Common myeloid progenitor, CD34-positive (primary cell): ENCODE measurements at regions not wholly inside any gene's neighbourhood (a gene's known extent, or its start where the extent isn't known, plus 50 kb on each side); places are given as distances from the start of the nearest gene placed in this dataset.

Experiments
- CTCF ChIA-PET: fragments of 350-600 bp; sonication (Branson Sonifier 250); formaldehyde crosslinking; loops from one replicate; lab custom pipeline; 2021; ENCODE audit warnings: antibody characterized with exemption; lab: Charles Lee
- POLR2A ChIA-PET: fragments of 350-600 bp; sonication (Branson Sonifier 250); formaldehyde crosslinking; loops from one replicate; lab custom pipeline; 2021; ENCODE audit warnings: antibody characterized with exemption; lab: Charles Lee
- DNase-seq, 3 donors: peaks; one replicate each; pipeline versions ENCODE4 v3.0.0 to v3.0.0-alpha.2; 2013
- H3K27ac ChIP-seq, 2 experiments: 1 replicate in 1 of 2; 2 replicates in 1 of 2; pipeline ENCODE4 v1.7.0; 2013; ENCODE audit warnings: inconsistent platforms in 2 of 2, low read length in 2 of 2, mild to moderate bottlenecking in 2 of 2, low read depth in 1 of 2, moderate library complexity in 1 of 2; ENCODE audit not compliant: severe bottlenecking in 2 of 2, insufficient read depth in 1 of 2, poor library complexity in 1 of 2
- H3K27me3 ChIP-seq, 5 experiments: replicated peaks in 2 of 5; 1 replicate in 3 of 5; 2 replicates in 2 of 5; pipeline versions ENCODE4 v1.6.1 to v1.7.0; 2013; ENCODE audit warnings: low read length in 4 of 5, mild to moderate bottlenecking in 2 of 5, moderate library complexity in 2 of 5, inconsistent platforms in 1 of 5; ENCODE audit not compliant: insufficient read depth in 5 of 5, control insufficient read depth in 4 of 5
- H3K36me3 ChIP-seq, 4 experiments: 1 replicate in 2 of 4; 2 replicates in 2 of 4; pipeline versions ENCODE4 v1.6.1 to v1.7.0; 2013; ENCODE audit warnings: low read length in 3 of 4, control low read depth in 1 of 4, mild to moderate bottlenecking in 1 of 4; ENCODE audit not compliant: control insufficient read depth in 4 of 4, insufficient read depth in 4 of 4
- H3K4me1 ChIP-seq, 4 experiments: 1 replicate in 3 of 4; 2 replicates in 1 of 4; pipeline versions ENCODE4 v1.6.1 to v1.7.1; 2013; ENCODE audit warnings: low read length in 3 of 4, mild to moderate bottlenecking in 3 of 4, control low read depth in 1 of 4, inconsistent platforms in 1 of 4, moderate library complexity in 1 of 4; ENCODE audit not compliant: control insufficient read depth in 4 of 4, insufficient read depth in 4 of 4; ENCODE audit errors: control extremely low read depth in 1 of 4
- H3K4me3 ChIP-seq, 7 experiments: 1 replicate in 4 of 7; 2 replicates in 3 of 7; pipeline versions ENCODE4 v1.5.1 to v1.7.0; 2013; ENCODE audit warnings: mild to moderate bottlenecking in 7 of 7, low read length in 6 of 7, moderate library complexity in 6 of 7, inconsistent platforms in 2 of 7, low read depth in 2 of 7, control low read depth in 1 of 7; ENCODE audit not compliant: insufficient read depth in 4 of 7, control insufficient read depth in 1 of 7; ENCODE audit errors: extremely low read depth in 1 of 7
- H3K9me3 ChIP-seq, 5 experiments: 1 replicate in 4 of 5; 2 replicates in 1 of 5; pipeline versions ENCODE4 v1.6.1 to v1.7.1; 2013; ENCODE audit warnings: low read length in 4 of 5, mild to moderate bottlenecking in 2 of 5, inconsistent platforms in 1 of 5, low read depth in 1 of 5, moderate library complexity in 1 of 5; ENCODE audit not compliant: control insufficient read depth in 4 of 5, insufficient read depth in 2 of 5; ENCODE audit errors: control extremely low read depth in 1 of 5
- WGBS: methylation state at CpG from one replicate; pipeline ENCODE4 v1.1.5; 2013; ENCODE audit not compliant: insufficient coverage; 5-methylcytosine and 5-hydroxymethylcytosine counted together

DNA sequence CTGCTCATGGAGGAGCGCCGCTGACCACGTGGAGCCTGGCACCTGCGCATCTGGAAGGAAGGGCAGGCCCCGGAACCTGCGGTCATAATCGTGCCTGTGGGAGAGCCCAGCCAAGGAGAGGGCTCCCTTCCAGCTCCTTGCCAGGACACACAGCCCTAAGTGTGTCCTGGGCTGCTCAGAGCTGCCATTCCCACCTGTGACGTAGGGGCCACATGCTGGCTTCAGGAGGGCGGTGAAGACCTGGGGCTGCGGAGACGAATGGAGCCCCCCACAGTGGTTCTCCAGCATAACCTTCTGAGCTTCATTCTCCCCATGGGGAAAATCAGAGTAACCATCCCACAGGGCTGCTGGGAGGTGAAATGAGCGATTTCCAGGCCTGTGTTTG lies 127.6 kb upstream of the CHST15 start:
- ChIA-PET CTCF (interaction anchor here (1.2 kb wide), 1 partner anchor 225 kb away, joined by 3 read pairs; no protein-coding TSS in a partner anchor), POLR2A (no interaction called here)
- 89% methylated on average over 11 of the region's 12 CpGs for WGBS
- H3K36me3 ChIP-seq = no peaks in the 10 kb centered on the region
- H3K9me3 ChIP-seq = no peaks in the 10 kb centered on the region
- no peak overlapping the region for H3K4me3 ChIP-seq
- peaks cover 3 to 27% (median 19%) of the 10 kb centered on the region in 4 experiments for H3K4me1 ChIP-seq
- peaks cover 0 to 11% (median 3%) of the 10 kb centered on the region in 5 experiments for H3K27me3 ChIP-seq
- H3K27ac ChIP-seq = no peak overlapping the region
- DNase-seq = no peak

DNA sequence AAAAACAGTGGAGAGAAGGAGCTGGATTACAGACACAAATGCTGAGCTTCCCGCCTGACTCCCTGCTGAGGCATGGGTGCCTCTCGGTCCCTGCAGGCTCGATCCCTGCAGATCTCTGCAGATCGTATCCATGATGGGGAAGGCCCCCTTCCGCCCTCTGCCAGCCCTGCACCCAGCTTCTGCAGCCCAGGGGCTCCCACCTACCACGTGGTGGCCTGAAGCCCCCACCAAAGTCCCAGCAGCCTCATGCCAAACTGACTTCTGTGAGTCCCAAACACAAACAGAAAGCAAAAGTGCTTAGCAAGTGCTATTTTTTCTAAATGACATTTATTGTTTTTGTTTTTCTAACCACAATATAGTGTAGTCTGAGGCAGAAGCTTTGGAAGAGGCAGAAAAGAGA lies 127.1 kb upstream of the CHST15 start:
- peak in 2 of 3 donors; percentile 35 to 48 for DNase-seq
- Histone ChIP-seq H3K4me1 (peaks cover 3 to 27% (median 19%) of the 10 kb centered on the region in 4 experiments), H3K36me3 (no peaks in the 10 kb centered on the region), H3K27ac (no peak overlapping the region), H3K4me3 (no peak overlapping the region), H3K9me3 (no peaks in the 10 kb centered on the region), H3K27me3 (peaks cover 0 to 11% (median 3%) of the 10 kb centered on the region in 5 experiments)
- ChIA-PET POLR2A (no interaction called here), CTCF (interaction anchor here (0.8 to 1.2 kb wide), 2 partner anchors 64 to 225 kb away, joined by 3 read pairs; no protein-coding TSS in a partner anchor)
- WGBS = 100% methylated on average over 5 of the region's 6 CpGs

DNA sequence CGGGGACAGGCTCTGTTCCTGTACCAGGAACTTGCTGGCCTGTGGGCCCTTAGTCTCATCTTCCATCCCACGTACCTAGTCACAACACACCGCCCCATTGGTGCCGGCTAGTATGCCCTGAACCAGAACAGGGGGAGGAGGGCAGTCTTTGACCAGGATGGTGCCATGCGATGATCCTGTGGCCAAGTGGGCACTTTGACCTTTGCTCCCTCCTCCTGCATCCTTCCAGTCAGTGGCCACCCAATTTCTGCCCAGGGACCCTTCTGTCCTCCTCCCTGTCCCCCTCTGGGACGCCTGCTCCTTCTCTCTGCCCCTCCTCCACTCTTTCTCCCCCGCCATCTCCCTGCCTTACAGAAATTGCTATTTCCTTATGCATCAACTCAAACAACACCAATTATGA lies 126.3 kb upstream of the CHST15 start:
- peaks cover 3 to 27% (median 19%) of the 10 kb centered on the region in 4 experiments for H3K4me1 ChIP-seq
- no peak overlapping the region for H3K27ac ChIP-seq
- peaks cover 0 to 11% (median 3%) of the 10 kb centered on the region in 5 experiments for H3K27me3 ChIP-seq
- CTCF ChIA-PET = interaction anchor here (0.8 kb wide), 1 partner anchor 63 kb away, joined by 3 read pairs; no protein-coding TSS in a partner anchor
- no peaks in the 10 kb centered on the region for H3K9me3 ChIP-seq
- DNase-seq = no peak
- no peaks in the 10 kb centered on the region for H3K36me3 ChIP-seq
- POLR2A ChIA-PET = no interaction called here
- WGBS = 84% methylated on average over 7 of the region's 7 CpGs
- no peak overlapping the region for H3K4me3 ChIP-seq

DNA sequence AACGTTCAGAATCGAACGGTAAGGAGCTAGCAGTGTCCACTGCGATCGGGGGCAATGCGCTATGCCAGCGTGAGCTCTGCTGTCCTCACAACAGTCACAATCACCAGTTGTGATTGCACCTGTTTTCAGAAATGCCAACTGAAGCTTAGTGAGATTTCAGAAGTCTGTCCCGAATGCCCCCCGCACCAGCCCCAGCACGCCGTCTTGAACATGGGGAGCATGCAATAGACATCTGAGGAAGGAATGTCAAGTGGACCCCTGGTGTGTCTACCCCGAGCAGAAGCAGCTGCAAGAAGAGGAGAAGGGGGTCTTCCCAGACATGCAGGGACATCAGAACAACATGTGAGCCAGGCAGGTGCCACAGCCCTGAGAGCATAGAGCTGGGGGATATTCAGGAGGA lies 125.7 kb upstream of the CHST15 start:
- no peaks in the 10 kb centered on the region for H3K9me3 ChIP-seq
- no peaks in the 10 kb centered on the region for H3K36me3 ChIP-seq
- ChIA-PET CTCF (no interaction called here), POLR2A (no interaction called here)
- no peak overlapping the region for H3K4me3 ChIP-seq
- no peak overlapping the region for H3K27ac ChIP-seq
- WGBS = 90% methylated on average over 12 of the region's 12 CpGs
- peaks cover 0 to 11% (median 3%) of the 10 kb centered on the region in 5 experiments for H3K27me3 ChIP-seq
- H3K4me1 ChIP-seq = peaks cover 3 to 27% (median 19%) of the 10 kb centered on the region in 4 experiments
- no peak for DNase-seq

DNA sequence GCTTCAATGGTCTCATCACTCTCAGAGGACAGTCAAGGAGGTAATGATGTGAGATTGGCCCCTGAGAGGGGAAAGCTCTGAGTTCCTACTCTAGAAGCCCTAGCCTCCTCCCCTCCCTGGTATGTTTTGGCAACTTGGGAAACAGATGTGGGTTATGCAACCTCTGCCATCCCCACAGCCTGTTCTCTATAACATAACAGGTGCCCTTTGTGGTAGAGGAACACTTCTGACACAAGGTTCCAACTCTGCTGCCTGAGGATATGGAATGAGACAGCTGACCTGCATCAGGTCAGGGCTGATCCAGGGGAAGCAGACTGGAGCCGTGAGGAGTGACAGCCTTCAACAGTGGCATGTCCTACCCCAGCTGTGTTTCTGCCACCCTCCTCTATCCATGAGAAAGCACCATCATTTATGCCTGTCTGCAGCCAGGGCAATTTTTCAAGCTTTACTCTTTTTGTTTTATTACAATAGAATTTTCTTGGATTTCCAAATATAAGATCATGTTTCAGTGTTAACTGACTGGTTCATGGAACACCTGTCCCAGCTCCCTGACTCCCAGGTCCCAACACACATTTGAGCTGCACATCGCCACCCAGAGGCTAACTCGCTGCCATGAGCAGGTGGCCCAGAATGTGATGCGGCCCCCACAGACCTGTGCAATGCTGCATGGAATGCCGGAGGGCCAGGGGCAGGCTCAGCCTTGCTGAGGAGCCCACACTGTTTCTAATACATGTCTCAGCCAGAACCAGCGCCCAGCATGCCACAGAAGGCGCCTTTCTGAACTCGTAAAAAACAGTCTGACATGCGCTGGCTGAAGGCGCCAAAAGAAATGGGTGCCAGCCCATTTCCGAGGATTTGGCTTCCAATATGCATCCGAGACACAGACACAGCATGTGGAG lies 124.8 kb upstream of the CHST15 start:
- 98% methylated on average over 11 of the region's 12 CpGs for WGBS
- peaks cover 3 to 27% (median 19%) of the 10 kb centered on the region in 4 experiments for H3K4me1 ChIP-seq
- H3K4me3 ChIP-seq = no peak overlapping the region
- POLR2A ChIA-PET = no interaction called here
- no peak overlapping the region for H3K27ac ChIP-seq
- CTCF ChIA-PET = interaction anchor here (1.1 kb wide), 1 partner anchor 15 kb away, joined by 3 read pairs; no protein-coding TSS in a partner anchor
- no peak for DNase-seq
- peaks cover 0 to 7% (median 3%) of the 10 kb centered on the region in 5 experiments for H3K27me3 ChIP-seq
- H3K36me3 ChIP-seq = no peaks in the 10 kb centered on the region
- no peaks in the 10 kb centered on the region for H3K9me3 ChIP-seq

DNA sequence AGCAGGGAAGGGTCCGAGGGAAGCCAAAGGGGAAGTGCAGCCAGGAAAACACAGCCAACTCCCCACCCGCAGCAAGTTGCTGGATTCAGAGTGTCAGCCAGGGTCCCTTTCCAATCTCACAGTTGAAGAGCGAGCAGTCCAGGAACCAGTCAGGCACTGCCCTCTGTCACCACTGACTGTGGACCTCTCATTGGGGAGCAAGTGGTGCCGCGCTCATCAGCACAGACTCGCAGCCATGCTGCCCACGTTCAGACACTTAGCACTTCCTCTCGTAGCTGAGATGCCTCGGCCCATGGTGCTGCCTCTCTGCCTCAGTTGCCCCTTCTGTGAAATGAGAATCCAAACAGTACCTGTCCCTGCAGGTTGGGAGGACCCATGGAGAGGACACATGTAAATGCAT lies 123.6 kb upstream of the CHST15 start:
- no peak overlapping the region for H3K4me3 ChIP-seq
- no peak overlapping the region for H3K27ac ChIP-seq
- no peaks in the 10 kb centered on the region for H3K9me3 ChIP-seq
- WGBS = 63% methylated on average over 9 of the region's 9 CpGs
- ChIA-PET POLR2A (no interaction called here), CTCF (no interaction called here)
- peaks cover 3 to 20% (median 14%) of the 10 kb centered on the region in 4 experiments for H3K4me1 ChIP-seq
- H3K36me3 ChIP-seq = no peaks in the 10 kb centered on the region
- peaks cover 0 to 5% (median 3%) of the 10 kb centered on the region in 5 experiments for H3K27me3 ChIP-seq
- no peak for DNase-seq
